Esophagus muscularis mucosa (tissue), 3 donors: ENCODE measurements at regions not wholly inside any gene's neighbourhood (a gene's known extent, or its start where the extent isn't known, plus 50 kb on each side); places are given as distances from the start of the nearest gene placed in this dataset.

Source experiments
- POLR2A ChIP-seq: fragments of 450-650 bp; IDR thresholded peaks from one replicate; pipeline ENCODE4 v1.6.1; 2017; ENCODE audit warnings: antibody characterized with exemption, moderate library complexity, mild to moderate bottlenecking, low read depth
- TF ChIP-seq, protein P1 (sequence below), 3 experiments: fragments of 200-600 bp in 2 of 3; fragments of 450-650 bp in 1 of 3; sonication (generic) in 2 of 3; IDR thresholded peaks; one replicate each; pipeline ENCODE4 v1.5.1; 2017 to 2019; ENCODE audit warnings: antibody characterized with exemption in 3 of 3, mild to moderate bottlenecking in 2 of 3, moderate library complexity in 1 of 3

DNA sequence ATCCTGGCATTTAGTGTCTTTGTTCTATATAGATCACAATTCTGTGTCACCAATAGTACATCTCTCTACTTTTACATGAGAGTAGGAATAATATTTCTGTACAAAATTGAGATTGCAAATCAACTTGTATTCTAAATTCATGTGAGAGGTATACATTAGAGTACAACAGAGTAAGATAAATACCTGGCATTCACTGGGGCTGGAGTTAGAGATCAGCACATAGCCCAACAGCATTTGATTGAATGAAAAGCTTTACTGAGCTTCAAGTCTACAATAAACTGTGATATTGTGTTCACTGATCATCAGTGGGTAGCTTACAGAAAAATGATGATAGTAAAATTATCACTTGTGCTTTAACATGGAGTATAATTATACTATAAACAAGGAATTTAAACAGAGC is 1114.7 kb downstream of the REEP3 start:
- TF ChIP-seq POLR2A, result no peak
- TF ChIP-seq, protein P1, sequence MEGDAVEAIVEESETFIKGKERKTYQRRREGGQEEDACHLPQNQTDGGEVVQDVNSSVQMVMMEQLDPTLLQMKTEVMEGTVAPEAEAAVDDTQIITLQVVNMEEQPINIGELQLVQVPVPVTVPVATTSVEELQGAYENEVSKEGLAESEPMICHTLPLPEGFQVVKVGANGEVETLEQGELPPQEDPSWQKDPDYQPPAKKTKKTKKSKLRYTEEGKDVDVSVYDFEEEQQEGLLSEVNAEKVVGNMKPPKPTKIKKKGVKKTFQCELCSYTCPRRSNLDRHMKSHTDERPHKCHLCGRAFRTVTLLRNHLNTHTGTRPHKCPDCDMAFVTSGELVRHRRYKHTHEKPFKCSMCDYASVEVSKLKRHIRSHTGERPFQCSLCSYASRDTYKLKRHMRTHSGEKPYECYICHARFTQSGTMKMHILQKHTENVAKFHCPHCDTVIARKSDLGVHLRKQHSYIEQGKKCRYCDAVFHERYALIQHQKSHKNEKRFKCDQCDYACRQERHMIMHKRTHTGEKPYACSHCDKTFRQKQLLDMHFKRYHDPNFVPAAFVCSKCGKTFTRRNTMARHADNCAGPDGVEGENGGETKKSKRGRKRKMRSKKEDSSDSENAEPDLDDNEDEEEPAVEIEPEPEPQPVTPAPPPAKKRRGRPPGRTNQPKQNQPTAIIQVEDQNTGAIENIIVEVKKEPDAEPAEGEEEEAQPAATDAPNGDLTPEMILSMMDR (IDR thresholded peaks at IDR 0.05), result no peak
